H9 (cell line): ENCODE measurements at regions not wholly inside any gene's neighbourhood (a gene's known extent, or its start where the extent isn't known, plus 50 kb on each side); places are given as distances from the start of the nearest gene placed in this dataset.

Source experiments
- DNase-seq: peaks from one replicate; pipeline ENCODE4 v3.0.0-alpha.2; 2017
- H2AFZ ChIP-seq: one replicate; pipeline ENCODE4 v1.6.1; 2013; ENCODE audit warnings: mild to moderate bottlenecking, low read length, control low read depth, moderate library complexity
- H2AK5ac ChIP-seq: 2 replicates; pipeline ENCODE4 v1.6.1; 2013; ENCODE audit warnings: low read length, control low read depth, mixed read lengths; ENCODE audit not compliant: insufficient read length
- H2BK120ac ChIP-seq: one replicate; pipeline ENCODE4 v1.6.1; 2013; ENCODE audit warnings: low read depth, mild to moderate bottlenecking, low read length, control low read depth, inconsistent platforms; ENCODE audit not compliant: poor library complexity, severe bottlenecking
- H2BK12ac ChIP-seq: 2 replicates; pipeline ENCODE4 v1.6.1; 2013; ENCODE audit warnings: low read length, control low read depth, mixed read lengths, low read depth; ENCODE audit not compliant: insufficient read length
- H2BK15ac ChIP-seq: 2 replicates; pipeline ENCODE4 v1.6.1; 2013; ENCODE audit warnings: low read depth, low read length, control low read depth
- H2BK20ac ChIP-seq: one replicate; pipeline ENCODE4 v1.6.1; 2013; ENCODE audit warnings: low read depth, mild to moderate bottlenecking, low read length, control low read depth, inconsistent platforms; ENCODE audit not compliant: poor library complexity, severe bottlenecking
- H2BK5ac ChIP-seq: 2 replicates; pipeline ENCODE4 v1.6.1; 2013; ENCODE audit warnings: low read length, control low read depth, mixed read lengths; ENCODE audit not compliant: insufficient read length
- H3K14ac ChIP-seq: 2 replicates; pipeline ENCODE4 v1.6.1; 2013; ENCODE audit warnings: low read length, control low read depth; ENCODE audit not compliant: insufficient read depth
- H3K18ac ChIP-seq: 2 replicates; pipeline ENCODE4 v1.6.1; 2013; ENCODE audit warnings: low read depth, mild to moderate bottlenecking, mixed read lengths, low read length, control low read depth; ENCODE audit not compliant: insufficient read length
- H3K23ac ChIP-seq: 2 replicates; pipeline ENCODE4 v1.6.1; 2013; ENCODE audit warnings: low read length, control low read depth, mixed read lengths, low read depth; ENCODE audit not compliant: insufficient read length
- H3K23me2 ChIP-seq: 2 replicates; pipeline ENCODE4 v1.6.1; 2013; ENCODE audit warnings: low read depth, mild to moderate bottlenecking, mixed read lengths, low read length, control low read depth; ENCODE audit not compliant: insufficient read length, poor library complexity, severe bottlenecking
- H3K27ac ChIP-seq: 2 replicates; pipeline ENCODE4 v1.5.1; 2013; ENCODE audit warnings: low read length, control low read depth, mixed read lengths, low read depth; ENCODE audit not compliant: insufficient read length
- H3K27me3 ChIP-seq: 2 replicates; pipeline ENCODE4 v1.6.1; 2013; ENCODE audit warnings: low read length, control low read depth, inconsistent platforms; ENCODE audit not compliant: insufficient read depth
- H3K4ac ChIP-seq: 2 replicates; pipeline ENCODE4 v1.6.1; 2013; ENCODE audit warnings: low read depth, mild to moderate bottlenecking, control low read depth, inconsistent platforms, low read length, moderate library complexity
- H3K4me1 ChIP-seq: 2 replicates; pipeline ENCODE4 v1.6.1; 2013; ENCODE audit warnings: low read length, control low read depth, inconsistent platforms; ENCODE audit not compliant: insufficient read depth
- H3K4me2 ChIP-seq: 2 replicates; pipeline ENCODE4 v1.6.1; 2013; ENCODE audit warnings: low read length, control low read depth, mixed read lengths; ENCODE audit not compliant: insufficient read length, insufficient read depth
- H3K56ac ChIP-seq: 2 replicates; pipeline ENCODE4 v1.6.1; 2013; ENCODE audit warnings: low read depth, mild to moderate bottlenecking, mixed read lengths, low read length, control low read depth; ENCODE audit not compliant: insufficient read length
- H3K79me1 ChIP-seq: 2 replicates; pipeline ENCODE4 v1.6.1; 2013; ENCODE audit warnings: low read depth, mild to moderate bottlenecking, moderate library complexity, low read length, control low read depth, inconsistent platforms; ENCODE audit not compliant: insufficient read depth, poor library complexity, severe bottlenecking
- H3K79me2 ChIP-seq: 2 replicates; pipeline ENCODE4 v1.6.1; 2013; ENCODE audit warnings: low read length, control low read depth, inconsistent platforms; ENCODE audit not compliant: insufficient read depth
- H3K9ac ChIP-seq: 2 replicates; pipeline ENCODE4 v1.6.1; 2013; ENCODE audit warnings: low read length, control low read depth, mixed read lengths; ENCODE audit not compliant: insufficient read length; ENCODE audit errors: extremely low read depth
- H3K9me3 ChIP-seq: one replicate; pipeline ENCODE4 v1.6.1; 2013; ENCODE audit warnings: low read depth, low read length, inconsistent platforms; ENCODE audit not compliant: control insufficient read depth
- H3T11ph ChIP-seq: one replicate; pipeline ENCODE4 v1.6.1; 2013; ENCODE audit warnings: mild to moderate bottlenecking, low read length, control low read depth, inconsistent platforms
- H4K20me1 ChIP-seq: one replicate; pipeline ENCODE4 v1.6.1; 2013; ENCODE audit not compliant: control insufficient read depth, insufficient read length, insufficient read depth
- H4K5ac ChIP-seq: 2 replicates; pipeline ENCODE4 v1.6.1; 2013; ENCODE audit warnings: low read depth, mild to moderate bottlenecking, mixed read lengths, low read length, control low read depth; ENCODE audit not compliant: insufficient read length
- H4K8ac ChIP-seq: replicated peaks from 2 replicates; pipeline ENCODE4 v1.6.1; 2013; ENCODE audit warnings: low read length, control low read depth, mixed read lengths, low read depth; ENCODE audit not compliant: insufficient read length
- H4K91ac ChIP-seq: 2 replicates; pipeline ENCODE4 v1.6.1; 2013; ENCODE audit warnings: low read depth, mild to moderate bottlenecking, moderate library complexity, mixed read lengths, low read length, control low read depth; ENCODE audit not compliant: insufficient read length
- H3K27ac Mint-ChIP-seq, 3 experiments: 2 replicates in 2 of 3; 3 replicates in 1 of 3; pipeline ENCODE4 v1.8.0; 2020 to 2021; ENCODE audit warnings: mixed read lengths in 3 of 3, mild to moderate bottlenecking in 1 of 3, moderate library complexity in 1 of 3
- H3K27me3 Mint-ChIP-seq: 2 replicates; pipeline ENCODE4 v1.8.0; 2021; ENCODE audit warnings: low read depth, mild to moderate bottlenecking, moderate library complexity, mixed read lengths
- H3K36me3 Mint-ChIP-seq, 3 experiments: 2 replicates in 2 of 3; 3 replicates in 1 of 3; pipeline ENCODE4 v1.8.0; 2020 to 2021; ENCODE audit warnings: low read depth in 3 of 3, mixed read lengths in 3 of 3; ENCODE audit not compliant: insufficient read depth in 1 of 3
- H3K4me1 Mint-ChIP-seq, 2 experiments: 2 replicates each; pipeline ENCODE4 v1.8.0; 2020; ENCODE audit warnings: mixed read lengths in 2 of 2
- H3K4me3 Mint-ChIP-seq, 2 experiments: 2 replicates in 1 of 2; 3 replicates in 1 of 2; pipeline ENCODE4 v1.8.0; 2020 to 2021; ENCODE audit warnings: mild to moderate bottlenecking in 2 of 2, mixed read lengths in 2 of 2, moderate library complexity in 1 of 2
- H3K9me3 Mint-ChIP-seq, 2 experiments: 2 replicates in 1 of 2; 3 replicates in 1 of 2; pipeline ENCODE4 v1.8.0; 2020; ENCODE audit warnings: mild to moderate bottlenecking in 2 of 2, mixed read lengths in 2 of 2, moderate library complexity in 1 of 2
- CTCF ChIP-seq: fragments of 200-600 bp; sonication (generic); conservative IDR thresholded peaks from 3 replicates; pipeline ENCODE4 v1.8.0; 2021; ENCODE audit warnings: antibody characterized with exemption, mild to moderate bottlenecking
- WGBS: extraction: QIAGEN DNeasy Blood & Tissue Kit; methylation state at CpG from one replicate; pipeline ENCODE4 v1.1.7; 2013; ENCODE audit warnings: missing lambda C conversion rate, low lambda C conversion rate, mixed read lengths; ENCODE audit not compliant: insufficient read length; ENCODE audit errors: extremely low coverage; 5-methylcytosine and 5-hydroxymethylcytosine counted together

GRCh38 chr10:90997670-90998069 lies 76.8 kb upstream of the ANKRD1 start:
- Histone ChIP-seq H4K8ac (no peak overlapping the region), H3K4ac (no peak overlapping the region), H3K4me2 (no peak overlapping the region), H3T11ph (no peak overlapping the region), H2BK12ac (no peak overlapping the region), H3K56ac (no peak overlapping the region), H4K20me1 (no peaks in the 10 kb centered on the region), H3K79me2 (no peaks in the 10 kb centered on the region), H2BK120ac (no peak overlapping the region), H2AK5ac (no peak overlapping the region), H2BK20ac (no peak overlapping the region), H4K91ac (no peak overlapping the region), H3K18ac (no peak overlapping the region), H2BK15ac (no peak overlapping the region), H3K9ac (no peak overlapping the region), H3K27me3 (no peaks in the 10 kb centered on the region; the same call in 1 of the 2 replicates), H2BK5ac (no peak overlapping the region), H3K79me1 (no peaks in the 10 kb centered on the region), H3K9me3 (no peaks in the 10 kb centered on the region), H4K5ac (no peak overlapping the region), H3K4me1 (no peaks in the 10 kb centered on the region), H3K23ac (no peak overlapping the region), H3K27ac (no peak overlapping the region), H3K14ac (no peak overlapping the region), H3K23me2 (no peaks in the 10 kb centered on the region), H2AFZ (no peak overlapping the region)
- DNase-seq = no peak
- no peak for TF ChIP-seq CTCF
- no peaks in the 10 kb centered on the region for H3K4me1 Mint-ChIP-seq
- no peaks in the 10 kb centered on the region for H3K36me3 Mint-ChIP-seq
- H3K27me3 Mint-ChIP-seq = peaks cover 26% of the 10 kb centered on the region
- no CpG with 5 or more reads among the region's 3 CpGs for whole genome bisulfite sequencing
- H3K27ac Mint-ChIP-seq = no peak overlapping the region
- no peaks in the 10 kb centered on the region for H3K9me3 Mint-ChIP-seq
- H3K4me3 Mint-ChIP-seq = no peak overlapping the region
